H1 (cell line): ENCODE measurements at regions not wholly inside any gene's neighbourhood (a gene's known extent, or its start where the extent isn't known, plus 50 kb on each side); places are given as distances from the start of the nearest gene placed in this dataset.
"Not testable (repeated sequence)": the region's sequence is repeated elsewhere in the genome, so short reads cannot be mapped to it uniquely, and the experiment has no call there.

Experiments used
- CTCF ChIA-PET: fragments of 300-600 bp; sonication (Branson Sonifier 250); formaldehyde crosslinking; loops from one replicate; lab custom pipeline; 2021; ENCODE audit not compliant: partially characterized antibody; lab: Charles Lee
- POLR2A ChIA-PET: fragments of 300-600 bp; sonication (Branson Sonifier 250); formaldehyde crosslinking; loops from one replicate; lab custom pipeline; 2021; ENCODE audit warnings: inconsistent platforms; ENCODE audit not compliant: partially characterized antibody; lab: Charles Lee
- DNase-seq, 2 experiments: peaks; one replicate each; pipeline versions ENCODE4 v3.0.0 to v3.0.0-alpha.2; 2010 to 2022; ENCODE audit warnings: low spot score in 2 of 2, low read depth in 1 of 2, mixed read lengths in 1 of 2
- FAIRE-seq: peaks from 2 replicates; lab custom pipeline; 2011; peaks lifted over from hg19 to GRCh38; lab: Jason Lieb, UNC
- H2AFZ ChIP-seq: 2 replicates; pipeline ENCODE4 v1.8.1; 2012; ENCODE audit warnings: low read length, inconsistent platforms
- H2AK5ac ChIP-seq: 2 replicates; pipeline ENCODE4 v1.6.1; 2013; ENCODE audit warnings: low read depth, low read length
- H2BK120ac ChIP-seq: replicated peaks from 2 replicates; pipeline ENCODE3; 2013; ENCODE audit warnings: low read depth, low read length, inconsistent platforms
- H2BK12ac ChIP-seq: 2 replicates; pipeline ENCODE4 v1.6.1; 2013; ENCODE audit warnings: low read depth, low read length
- H2BK15ac ChIP-seq: 2 replicates; pipeline ENCODE4 v1.6.1; 2013; ENCODE audit warnings: low read length
- H2BK20ac ChIP-seq: 2 replicates; pipeline ENCODE4 v1.6.1; 2013; ENCODE audit warnings: low read length
- H2BK5ac ChIP-seq: 2 replicates; pipeline ENCODE4 v1.6.1; 2013; ENCODE audit warnings: low read depth, low read length
- H3K14ac ChIP-seq: 2 replicates; pipeline ENCODE4 v1.6.1; 2013; ENCODE audit warnings: inconsistent platforms; ENCODE audit not compliant: insufficient read length
- H3K18ac ChIP-seq: 2 replicates; pipeline ENCODE4 v1.6.1; 2013; ENCODE audit warnings: low read length; ENCODE audit errors: extremely low read depth
- H3K23ac ChIP-seq: 2 replicates; pipeline ENCODE4 v1.6.1; 2013; ENCODE audit warnings: inconsistent platforms; ENCODE audit not compliant: insufficient read length
- H3K23me2 ChIP-seq: 2 replicates; pipeline ENCODE4 v1.6.1; 2013; ENCODE audit warnings: low read depth, low read length
- H3K27ac ChIP-seq: 2 replicates; pipeline ENCODE4 v1.6.1; 2011; ENCODE audit warnings: low read depth, low read length, inconsistent platforms
- H3K27me3 ChIP-seq, 4 experiments: replicated peaks in 1 of 4; 1 replicate in 1 of 4; 2 replicates in 3 of 4; pipeline versions ENCODE4 v1.6.1 to v1.8.1; 2011 to 2013; ENCODE audit warnings: low read length in 3 of 4, mild to moderate bottlenecking in 3 of 4, inconsistent platforms in 2 of 4, mixed read lengths in 2 of 4, moderate library complexity in 1 of 4; ENCODE audit not compliant: control insufficient read depth in 3 of 4, insufficient read depth in 3 of 4; ENCODE audit errors: extremely low read depth in 1 of 4
- H3K36me3 ChIP-seq, 4 experiments: 2 replicates each; pipeline versions ENCODE4 v1.6.1 to v1.8.1; 2011 to 2013; ENCODE audit warnings: mild to moderate bottlenecking in 4 of 4, low read length in 3 of 4, moderate library complexity in 2 of 4, control low read depth in 1 of 4, inconsistent platforms in 1 of 4; ENCODE audit not compliant: insufficient read depth in 4 of 4, control insufficient read depth in 2 of 4
- H3K4ac ChIP-seq: replicated peaks from 2 replicates; pipeline ENCODE3; 2013; ENCODE audit warnings: low read length, low read depth, mixed read lengths, inconsistent platforms; ENCODE audit not compliant: insufficient read length
- H3K4me1 ChIP-seq, 4 experiments: replicated peaks in 1 of 4; 1 replicate in 1 of 4; 2 replicates in 3 of 4; pipeline versions ENCODE4 v1.6.1 to v1.8.1; 2011 to 2013; ENCODE audit warnings: low read length in 3 of 4, inconsistent platforms in 2 of 4, mixed read lengths in 1 of 4; ENCODE audit not compliant: insufficient read depth in 4 of 4, control insufficient read depth in 3 of 4
- H3K4me2 ChIP-seq, 2 experiments: 2 replicates each; pipeline versions ENCODE4 v1.6.1 to v1.8.1; 2011 to 2013; ENCODE audit warnings: low read depth in 2 of 2, low read length in 2 of 2, control low read depth in 1 of 2, inconsistent platforms in 1 of 2, mild to moderate bottlenecking in 1 of 2; ENCODE audit not compliant: insufficient read depth in 1 of 2
- H3K4me3 ChIP-seq, 4 experiments: fragments of 200-600, 300-600 bp in 1 of 4; sonication (generic), shearing (Covaris generic), sonication (Bioruptor Twin) in 1 of 4; 2 replicates each; pipeline versions ENCODE4 v1.5.1 to v1.8.1; 2011 to 2016; ENCODE audit warnings: low read length in 4 of 4, low read depth in 3 of 4, control low read depth in 2 of 4, inconsistent platforms in 2 of 4, mild to moderate bottlenecking in 2 of 4, mixed read lengths in 1 of 4, moderate library complexity in 1 of 4; ENCODE audit not compliant: insufficient read depth in 2 of 4; ENCODE audit errors: extremely low read depth in 1 of 4
- H3K56ac ChIP-seq: replicated peaks from 2 replicates; pipeline ENCODE3; 2013; ENCODE audit warnings: low read depth, mild to moderate bottlenecking, mixed read lengths, low read length, inconsistent platforms; ENCODE audit not compliant: insufficient read length
- H3K79me1 ChIP-seq: 2 replicates; pipeline ENCODE4 v1.6.1; 2013; ENCODE audit warnings: low read depth, low read length, control low read depth
- H3K79me2 ChIP-seq, 2 experiments: 2 replicates each; pipeline versions ENCODE4 v1.6.1 to v1.8.1; 2012 to 2013; ENCODE audit warnings: low read length in 2 of 2, mild to moderate bottlenecking in 2 of 2, inconsistent platforms in 1 of 2; ENCODE audit not compliant: insufficient read depth in 2 of 2, control insufficient read depth in 1 of 2
- H3K9ac ChIP-seq, 4 experiments: replicated peaks in 1 of 4; 1 replicate in 1 of 4; 2 replicates in 3 of 4; pipeline versions ENCODE4 v1.6.1 to v1.8.1; 2011 to 2013; ENCODE audit warnings: low read depth in 3 of 4, low read length in 3 of 4, control low read depth in 2 of 4, mild to moderate bottlenecking in 2 of 4, moderate library complexity in 2 of 4, inconsistent platforms in 1 of 4; ENCODE audit errors: extremely low read depth in 1 of 4
- H3K9me3 ChIP-seq, 2 experiments: 2 replicates each; pipeline versions ENCODE4 v1.6.1 to v1.8.1; 2012 to 2013; ENCODE audit warnings: mild to moderate bottlenecking in 2 of 2, moderate library complexity in 2 of 2, control low read depth in 1 of 2, inconsistent platforms in 1 of 2, low read depth in 1 of 2, low read length in 1 of 2, mixed read lengths in 1 of 2; ENCODE audit not compliant: insufficient read depth in 2 of 2
- H4K20me1 ChIP-seq, 2 experiments: replicated peaks in 1 of 2; 2 replicates each; pipeline versions ENCODE3 to v1.8.1; 2011 to 2013; ENCODE audit warnings: inconsistent platforms in 2 of 2, low read length in 2 of 2, mild to moderate bottlenecking in 1 of 2; ENCODE audit not compliant: insufficient read depth in 2 of 2, control insufficient read depth in 1 of 2
- H4K5ac ChIP-seq: 2 replicates; pipeline ENCODE4 v1.6.1; 2013; ENCODE audit warnings: low read length, low read depth, mixed read lengths, inconsistent platforms; ENCODE audit not compliant: insufficient read length
- H4K8ac ChIP-seq: 2 replicates; pipeline ENCODE4 v1.8.0; 2013; ENCODE audit warnings: mild to moderate bottlenecking, moderate library complexity, low read length, inconsistent platforms; ENCODE audit not compliant: insufficient read depth; ENCODE audit errors: extremely low read depth
- H4K91ac ChIP-seq: replicated peaks from 2 replicates; pipeline ENCODE3; 2013; ENCODE audit warnings: low read length, mixed read lengths, inconsistent platforms; ENCODE audit not compliant: insufficient read length
- GTF2F1 ChIP-seq: IDR thresholded peaks from 2 replicates; pipeline ENCODE4 v1.6.1; 2012; ENCODE audit warnings: low read depth, low read length, improper control_type of control experiment, borderline replicate concordance
- NANOG ChIP-seq: IDR thresholded peaks from 2 replicates; pipeline ENCODE4 v1.6.1; 2011; ENCODE audit warnings: low read length, low read depth, mild to moderate bottlenecking, inconsistent platforms; ENCODE audit not compliant: insufficient read depth, poor library complexity, severe bottlenecking
- WGBS, 2 experiments: shearing (Covaris generic) in 1 of 2; methylation state at CpG; one replicate each; pipeline versions ENCODE4 v1.1.6 to v1.1.7; 2013 to 2015; ENCODE audit warnings: low lambda C conversion rate in 2 of 2, mixed read lengths in 2 of 2, inconsistent platforms in 1 of 2, low coverage in 1 of 2, missing lambda C conversion rate in 1 of 2; ENCODE audit not compliant: insufficient replicate concordance in 2 of 2, insufficient coverage in 1 of 2, insufficient read length in 1 of 2; ENCODE audit errors: extremely low coverage in 1 of 2, missing lambda C conversion rate in 1 of 2; 5-methylcytosine and 5-hydroxymethylcytosine counted together

GRCh38 chr6:147453361-147453760 lies 55.1 kb upstream of the SAMD5 start:
- Histone ChIP-seq H3K4me2 (no peak overlapping the region), H3K36me3 (no peaks in the 10 kb centered on the region), H4K91ac (no peak overlapping the region), H3K9me3 (no peaks in the 10 kb centered on the region), H4K8ac (no peak overlapping the region), H3K9ac (no peak overlapping the region), H2BK15ac (no peak overlapping the region), H4K5ac (no peak overlapping the region), H3K79me1 (no peaks in the 10 kb centered on the region), H3K27ac (no peak overlapping the region), H3K4me3 (no peak overlapping the region), H3K4ac (no peak overlapping the region), H3K18ac (no peak overlapping the region), H3K23ac (no peak overlapping the region), H2AK5ac (no peak overlapping the region), H2AFZ (no peak overlapping the region), H2BK5ac (no peak overlapping the region), H4K20me1 (no peaks in the 10 kb centered on the region), H3K14ac (no peak overlapping the region), H3K23me2 (no peaks in the 10 kb centered on the region), H3K27me3 (no peaks in the 10 kb centered on the region), H2BK120ac (no peak overlapping the region), H2BK20ac (no peak overlapping the region), H3K4me1 (peaks cover 3 to 11% (median 8%) of the 10 kb centered on the region in 4 experiments; a peak in 6 of 7 replicates), H2BK12ac (no peak overlapping the region), H3K56ac (no peak overlapping the region), H3K79me2 (no peaks in the 10 kb centered on the region)
- ChIA-PET CTCF (no interaction called here), POLR2A (interaction anchor here (1.3 kb wide), 1 partner anchor 10 kb away, joined by 3 read pairs; no protein-coding TSS in a partner anchor)
- DNase-seq (no peak), FAIRE-seq (no peak)
- 81% methylated on average over 4 of the region's 4 CpGs; no CpG with 5 or more reads in 1 of the 2 experiments for WGBS, 2 experiments
- TF ChIP-seq GTF2F1 (no peak), NANOG (no peak)

GRCh38 chr6:147454862-147455261 lies 53.6 kb upstream of the SAMD5 start:
- H3K18ac ChIP-seq, FAIRE-seq, H3K4ac ChIP-seq, H3K9me3 ChIP-seq, H2BK12ac ChIP-seq, H3K14ac ChIP-seq, H3K27me3 ChIP-seq, H2BK5ac ChIP-seq, H3K23me2 ChIP-seq, H3K4me3 ChIP-seq, H3K79me1 ChIP-seq, H2BK15ac ChIP-seq, H4K8ac ChIP-seq, DNase-seq, H3K79me2 ChIP-seq, H3K4me1 ChIP-seq, H2AFZ ChIP-seq, H2BK120ac ChIP-seq, H3K9ac ChIP-seq, H4K5ac ChIP-seq, H3K56ac ChIP-seq, H3K36me3 ChIP-seq, H3K23ac ChIP-seq, H2BK20ac ChIP-seq, H4K20me1 ChIP-seq, H2AK5ac ChIP-seq, H3K27ac ChIP-seq, POLR2A ChIA-PET, H3K4me2 ChIP-seq, H4K91ac ChIP-seq: not testable (repeated sequence)
- CTCF ChIA-PET, result interaction anchor here (0.6 kb wide), 1 partner anchor 19 kb away, joined by 3 read pairs; no protein-coding TSS in a partner anchor
- 92% methylated on average over 2 of the region's 2 CpGs; no CpG with 5 or more reads in 1 of the 2 experiments for WGBS, 2 experiments
